H1 (cell line): ENCODE measurements at regions not wholly inside any gene's neighbourhood (a gene's known extent, or its start where the extent isn't known, plus 50 kb on each side); places are given as distances from the start of the nearest gene placed in this dataset.

Experiments used
- CTCF ChIA-PET: fragments of 300-600 bp; sonication (Branson Sonifier 250); formaldehyde crosslinking; loops from one replicate; lab custom pipeline; 2021; ENCODE audit not compliant: partially characterized antibody; lab: Charles Lee
- POLR2A ChIA-PET: fragments of 300-600 bp; sonication (Branson Sonifier 250); formaldehyde crosslinking; loops from one replicate; lab custom pipeline; 2021; ENCODE audit warnings: inconsistent platforms; ENCODE audit not compliant: partially characterized antibody; lab: Charles Lee
- DNase-seq, 2 experiments: peaks; one replicate each; pipeline versions ENCODE4 v3.0.0 to v3.0.0-alpha.2; 2010 to 2022; ENCODE audit warnings: low spot score in 2 of 2, low read depth in 1 of 2, mixed read lengths in 1 of 2
- FAIRE-seq: peaks from 2 replicates; lab custom pipeline; 2011; peaks lifted over from hg19 to GRCh38; lab: Jason Lieb, UNC
- H2AFZ ChIP-seq: 2 replicates; pipeline ENCODE4 v1.8.1; 2012; ENCODE audit warnings: low read length, inconsistent platforms
- H2AK5ac ChIP-seq: 2 replicates; pipeline ENCODE4 v1.6.1; 2013; ENCODE audit warnings: low read depth, low read length
- H2BK120ac ChIP-seq: replicated peaks from 2 replicates; pipeline ENCODE3; 2013; ENCODE audit warnings: low read depth, low read length, inconsistent platforms
- H2BK12ac ChIP-seq: 2 replicates; pipeline ENCODE4 v1.6.1; 2013; ENCODE audit warnings: low read depth, low read length
- H2BK15ac ChIP-seq: 2 replicates; pipeline ENCODE4 v1.6.1; 2013; ENCODE audit warnings: low read length
- H2BK20ac ChIP-seq: 2 replicates; pipeline ENCODE4 v1.6.1; 2013; ENCODE audit warnings: low read length
- H2BK5ac ChIP-seq: 2 replicates; pipeline ENCODE4 v1.6.1; 2013; ENCODE audit warnings: low read depth, low read length
- H3K14ac ChIP-seq: 2 replicates; pipeline ENCODE4 v1.6.1; 2013; ENCODE audit warnings: inconsistent platforms; ENCODE audit not compliant: insufficient read length
- H3K18ac ChIP-seq: 2 replicates; pipeline ENCODE4 v1.6.1; 2013; ENCODE audit warnings: low read length; ENCODE audit errors: extremely low read depth
- H3K23ac ChIP-seq: 2 replicates; pipeline ENCODE4 v1.6.1; 2013; ENCODE audit warnings: inconsistent platforms; ENCODE audit not compliant: insufficient read length
- H3K23me2 ChIP-seq: 2 replicates; pipeline ENCODE4 v1.6.1; 2013; ENCODE audit warnings: low read depth, low read length
- H3K27ac ChIP-seq: 2 replicates; pipeline ENCODE4 v1.6.1; 2011; ENCODE audit warnings: low read depth, low read length, inconsistent platforms
- H3K27me3 ChIP-seq, 4 experiments: replicated peaks in 1 of 4; 1 replicate in 1 of 4; 2 replicates in 3 of 4; pipeline versions ENCODE4 v1.6.1 to v1.8.1; 2011 to 2013; ENCODE audit warnings: low read length in 3 of 4, mild to moderate bottlenecking in 3 of 4, inconsistent platforms in 2 of 4, mixed read lengths in 2 of 4, moderate library complexity in 1 of 4; ENCODE audit not compliant: control insufficient read depth in 3 of 4, insufficient read depth in 3 of 4; ENCODE audit errors: extremely low read depth in 1 of 4
- H3K36me3 ChIP-seq, 4 experiments: 2 replicates each; pipeline versions ENCODE4 v1.6.1 to v1.8.1; 2011 to 2013; ENCODE audit warnings: mild to moderate bottlenecking in 4 of 4, low read length in 3 of 4, moderate library complexity in 2 of 4, control low read depth in 1 of 4, inconsistent platforms in 1 of 4; ENCODE audit not compliant: insufficient read depth in 4 of 4, control insufficient read depth in 2 of 4
- H3K4ac ChIP-seq: replicated peaks from 2 replicates; pipeline ENCODE3; 2013; ENCODE audit warnings: low read length, low read depth, mixed read lengths, inconsistent platforms; ENCODE audit not compliant: insufficient read length
- H3K4me1 ChIP-seq, 4 experiments: replicated peaks in 1 of 4; 1 replicate in 1 of 4; 2 replicates in 3 of 4; pipeline versions ENCODE4 v1.6.1 to v1.8.1; 2011 to 2013; ENCODE audit warnings: low read length in 3 of 4, inconsistent platforms in 2 of 4, mixed read lengths in 1 of 4; ENCODE audit not compliant: insufficient read depth in 4 of 4, control insufficient read depth in 3 of 4
- H3K4me2 ChIP-seq, 2 experiments: 2 replicates each; pipeline versions ENCODE4 v1.6.1 to v1.8.1; 2011 to 2013; ENCODE audit warnings: low read depth in 2 of 2, low read length in 2 of 2, control low read depth in 1 of 2, inconsistent platforms in 1 of 2, mild to moderate bottlenecking in 1 of 2; ENCODE audit not compliant: insufficient read depth in 1 of 2
- H3K4me3 ChIP-seq, 4 experiments: fragments of 200-600, 300-600 bp in 1 of 4; sonication (generic), shearing (Covaris generic), sonication (Bioruptor Twin) in 1 of 4; 2 replicates each; pipeline versions ENCODE4 v1.5.1 to v1.8.1; 2011 to 2016; ENCODE audit warnings: low read length in 4 of 4, low read depth in 3 of 4, control low read depth in 2 of 4, inconsistent platforms in 2 of 4, mild to moderate bottlenecking in 2 of 4, mixed read lengths in 1 of 4, moderate library complexity in 1 of 4; ENCODE audit not compliant: insufficient read depth in 2 of 4; ENCODE audit errors: extremely low read depth in 1 of 4
- H3K56ac ChIP-seq: replicated peaks from 2 replicates; pipeline ENCODE3; 2013; ENCODE audit warnings: low read depth, mild to moderate bottlenecking, mixed read lengths, low read length, inconsistent platforms; ENCODE audit not compliant: insufficient read length
- H3K79me1 ChIP-seq: 2 replicates; pipeline ENCODE4 v1.6.1; 2013; ENCODE audit warnings: low read depth, low read length, control low read depth
- H3K79me2 ChIP-seq, 2 experiments: 2 replicates each; pipeline versions ENCODE4 v1.6.1 to v1.8.1; 2012 to 2013; ENCODE audit warnings: low read length in 2 of 2, mild to moderate bottlenecking in 2 of 2, inconsistent platforms in 1 of 2; ENCODE audit not compliant: insufficient read depth in 2 of 2, control insufficient read depth in 1 of 2
- H3K9ac ChIP-seq, 4 experiments: replicated peaks in 1 of 4; 1 replicate in 1 of 4; 2 replicates in 3 of 4; pipeline versions ENCODE4 v1.6.1 to v1.8.1; 2011 to 2013; ENCODE audit warnings: low read depth in 3 of 4, low read length in 3 of 4, control low read depth in 2 of 4, mild to moderate bottlenecking in 2 of 4, moderate library complexity in 2 of 4, inconsistent platforms in 1 of 4; ENCODE audit errors: extremely low read depth in 1 of 4
- H3K9me3 ChIP-seq, 2 experiments: 2 replicates each; pipeline versions ENCODE4 v1.6.1 to v1.8.1; 2012 to 2013; ENCODE audit warnings: mild to moderate bottlenecking in 2 of 2, moderate library complexity in 2 of 2, control low read depth in 1 of 2, inconsistent platforms in 1 of 2, low read depth in 1 of 2, low read length in 1 of 2, mixed read lengths in 1 of 2; ENCODE audit not compliant: insufficient read depth in 2 of 2
- H4K20me1 ChIP-seq, 2 experiments: replicated peaks in 1 of 2; 2 replicates each; pipeline versions ENCODE3 to v1.8.1; 2011 to 2013; ENCODE audit warnings: inconsistent platforms in 2 of 2, low read length in 2 of 2, mild to moderate bottlenecking in 1 of 2; ENCODE audit not compliant: insufficient read depth in 2 of 2, control insufficient read depth in 1 of 2
- H4K5ac ChIP-seq: 2 replicates; pipeline ENCODE4 v1.6.1; 2013; ENCODE audit warnings: low read length, low read depth, mixed read lengths, inconsistent platforms; ENCODE audit not compliant: insufficient read length
- H4K8ac ChIP-seq: 2 replicates; pipeline ENCODE4 v1.8.0; 2013; ENCODE audit warnings: mild to moderate bottlenecking, moderate library complexity, low read length, inconsistent platforms; ENCODE audit not compliant: insufficient read depth; ENCODE audit errors: extremely low read depth
- H4K91ac ChIP-seq: replicated peaks from 2 replicates; pipeline ENCODE3; 2013; ENCODE audit warnings: low read length, mixed read lengths, inconsistent platforms; ENCODE audit not compliant: insufficient read length
- ATF3 ChIP-seq: IDR thresholded peaks from 2 replicates; pipeline ENCODE4 v1.6.1; 2011; ENCODE audit warnings: low read depth, mild to moderate bottlenecking, low read length; ENCODE audit not compliant: insufficient read depth
- BCL11A ChIP-seq, 2 experiments: IDR thresholded peaks; one replicate each; pipeline ENCODE4 v1.6.1; 2011; ENCODE audit warnings: low read depth in 2 of 2, low read length in 2 of 2, mild to moderate bottlenecking in 2 of 2
- CBX5 ChIP-seq: fragments of 300-800, 300-1000 bp; sonication (generic); IDR thresholded peaks from 2 replicates; pipeline ENCODE4 v1.7.1; 2016; ENCODE audit warnings: antibody characterized with exemption, low read length, low read depth
- CBX8 ChIP-seq: fragments of 300-800, 300-1000 bp; sonication (generic); IDR thresholded peaks from 2 replicates; pipeline ENCODE4 v1.7.1; 2016; ENCODE audit warnings: low read depth, low read length, borderline replicate concordance
- GABPA ChIP-seq: IDR thresholded peaks from 2 replicates; pipeline ENCODE4 v1.6.1; 2011; ENCODE audit warnings: mild to moderate bottlenecking, low read length, moderate library complexity, borderline replicate concordance; ENCODE audit not compliant: insufficient read depth
- POLR2A ChIP-seq, 2 experiments: IDR thresholded peaks; 1 replicate in 1 of 2; 2 replicates in 1 of 2; pipeline ENCODE4 v1.6.1; 2011; ENCODE audit warnings: low read depth in 2 of 2, low read length in 2 of 2, mild to moderate bottlenecking in 2 of 2; ENCODE audit errors: control extremely low read depth in 1 of 2
- WGBS, 2 experiments: shearing (Covaris generic) in 1 of 2; methylation state at CpG; one replicate each; pipeline versions ENCODE4 v1.1.6 to v1.1.7; 2013 to 2015; ENCODE audit warnings: low lambda C conversion rate in 2 of 2, mixed read lengths in 2 of 2, inconsistent platforms in 1 of 2, low coverage in 1 of 2, missing lambda C conversion rate in 1 of 2; ENCODE audit not compliant: insufficient replicate concordance in 2 of 2, insufficient coverage in 1 of 2, insufficient read length in 1 of 2; ENCODE audit errors: extremely low coverage in 1 of 2, missing lambda C conversion rate in 1 of 2; 5-methylcytosine and 5-hydroxymethylcytosine counted together

GRCh38 chr9:115548609-115549260 is 430.8 kb upstream of the TNC start:
- FAIRE-seq = no peak

More at GRCh38 chr9:115548609-115549260, 430.8 kb upstream of the TNC start:
- Histone ChIP-seq H3K23me2 (no peaks in the 10 kb centered on the region), H4K20me1 (no peaks in the 10 kb centered on the region), H4K91ac (no peak overlapping the region), H2AK5ac (no peak overlapping the region), H3K4me2 (no peak overlapping the region), H3K27me3 (no peaks in the 10 kb centered on the region), H3K4me3 (no peak overlapping the region), H3K18ac (no peak overlapping the region), H4K8ac (no peak overlapping the region), H2BK15ac (no peak overlapping the region), H3K79me1 (no peaks in the 10 kb centered on the region), H4K5ac (no peak overlapping the region), H3K9ac (no peak overlapping the region), H2BK5ac (no peak overlapping the region), H3K4me1 (peaks cover 0 to 6% (median 3%) of the 10 kb centered on the region in 4 experiments; a peak in 2 of 7 replicates), H3K27ac (no peak overlapping the region), H3K14ac (no peak overlapping the region), H3K4ac (no peak overlapping the region), H2BK120ac (no peak overlapping the region), H2AFZ (no peak overlapping the region), H3K79me2 (no peaks in the 10 kb centered on the region), H2BK12ac (no peak overlapping the region), H3K9me3 (no peaks in the 10 kb centered on the region), H3K56ac (no peak overlapping the region), H3K23ac (no peak overlapping the region), H3K36me3 (no peaks in the 10 kb centered on the region), H2BK20ac (no peak overlapping the region)
- POLR2A ChIA-PET = no interaction called here
- DNase-seq = no peak
- 48% methylated on average over 2 of the region's 2 CpGs; no CpG with 5 or more reads in 1 of the 2 experiments for WGBS, 2 experiments
- CTCF ChIA-PET = interaction anchor here (1.0 kb wide), 1 partner anchor 24 kb away, joined by 4 read pairs; no protein-coding TSS in a partner anchor
- TF ChIP-seq BCL11A (IDR thresholded peaks at IDR 0.05; ENCODE audit: low read depth in 2 of 2, low read length in 2 of 2) (no peak), GABPA (no peak), CBX8 (no peak), ATF3 (no peak), CBX5 (no peak), POLR2A (IDR thresholded peaks at IDR 0.05; ENCODE audit: control extremely low read depth in 1 of 2, low read depth in 2 of 2, low read length in 2 of 2) (no peak)
